KMS-11 (cell line): ENCODE measurements at regions not wholly inside any gene's neighbourhood (a gene's known extent, or its start where the extent isn't known, plus 50 kb on each side); places are given as distances from the start of the nearest gene placed in this dataset.

Source experiments
- H2AFZ ChIP-seq: fragments of 200-600 bp; sonication (generic); 2 replicates; pipeline ENCODE4 v1.6.1; 2016; ENCODE audit warnings: antibody characterized with exemption, mixed run types, low read depth
- H3K27ac ChIP-seq: fragments of 200-600 bp; sonication (generic); 2 replicates; pipeline ENCODE4 v1.6.1; 2016; ENCODE audit warnings: mild to moderate bottlenecking, mixed run types
- H3K27me3 ChIP-seq: fragments of 200-600 bp; sonication (generic); 2 replicates; pipeline ENCODE4 v1.6.1; 2017; ENCODE audit warnings: mild to moderate bottlenecking, low read depth, mixed run types, moderate library complexity; ENCODE audit not compliant: insufficient read depth
- H3K36me3 ChIP-seq: fragments of 200-600 bp; sonication (generic); 2 replicates; pipeline ENCODE4 v1.6.1; 2017; ENCODE audit warnings: mild to moderate bottlenecking, mixed run types; ENCODE audit not compliant: insufficient read depth
- H3K4me1 ChIP-seq: fragments of 200-600 bp; sonication (generic); 2 replicates; pipeline ENCODE4 v1.6.1; 2016; ENCODE audit warnings: mild to moderate bottlenecking, low read depth, mixed run types; ENCODE audit not compliant: poor library complexity, severe bottlenecking
- H3K4me2 ChIP-seq: fragments of 200-600 bp; sonication (generic); 2 replicates; pipeline ENCODE4 v1.7.0; 2016; ENCODE audit warnings: mild to moderate bottlenecking, mixed run types
- H3K4me3 ChIP-seq: fragments of 200-600 bp; sonication (generic); IDR thresholded peaks from 2 replicates; pipeline ENCODE4 v1.6.1; 2017; ENCODE audit warnings: low read depth, low read length, mixed read lengths; ENCODE audit not compliant: insufficient read depth
- H3K79me2 ChIP-seq: fragments of 200-600 bp; sonication (generic); 2 replicates; pipeline ENCODE4 v1.6.1; 2016; ENCODE audit warnings: low read depth, mixed run types; ENCODE audit not compliant: insufficient read depth
- H3K9ac ChIP-seq: fragments of 200-600 bp; sonication (generic); 2 replicates; pipeline ENCODE4 v1.6.1; 2016; ENCODE audit warnings: mild to moderate bottlenecking, mixed run types
- H4K20me1 ChIP-seq: fragments of 200-600 bp; sonication (generic); 2 replicates; pipeline ENCODE4 v1.6.1; 2016; ENCODE audit warnings: mild to moderate bottlenecking, mixed run types; ENCODE audit not compliant: insufficient read depth
- CTCF ChIP-seq: fragments of 200-600 bp; sonication (generic); conservative IDR thresholded peaks from 2 replicates; pipeline ENCODE4 v1.6.1; 2017; ENCODE audit warnings: low read depth, mild to moderate bottlenecking, antibody characterized with exemption, low read length, moderate library complexity, mixed read lengths

- H3K9ac ChIP-seq, result no peak overlapping the region
- no peak overlapping the region for H2AFZ ChIP-seq
These were observed 329.6 kb upstream of the NPVF start for GRCh38 chr7:25557930-25558329.

GRCh38 chr7:25558605-25559004 is 330.3 kb upstream of the NPVF start:
- no peak overlapping the region for H2AFZ ChIP-seq

More at GRCh38 chr7:25557930-25558329, 329.6 kb upstream of the NPVF start:
- Histone ChIP-seq H3K79me2 (no peaks in the 10 kb centered on the region), H4K20me1 (no peaks in the 10 kb centered on the region), H3K4me2 (no peak overlapping the region), H3K4me1 (no peaks in the 10 kb centered on the region), H3K36me3 (no peaks in the 10 kb centered on the region), H3K4me3 (no peak overlapping the region), H3K27ac (no peak overlapping the region), H3K27me3 (no peaks in the 10 kb centered on the region)
- no peak for TF ChIP-seq CTCF

DNA sequence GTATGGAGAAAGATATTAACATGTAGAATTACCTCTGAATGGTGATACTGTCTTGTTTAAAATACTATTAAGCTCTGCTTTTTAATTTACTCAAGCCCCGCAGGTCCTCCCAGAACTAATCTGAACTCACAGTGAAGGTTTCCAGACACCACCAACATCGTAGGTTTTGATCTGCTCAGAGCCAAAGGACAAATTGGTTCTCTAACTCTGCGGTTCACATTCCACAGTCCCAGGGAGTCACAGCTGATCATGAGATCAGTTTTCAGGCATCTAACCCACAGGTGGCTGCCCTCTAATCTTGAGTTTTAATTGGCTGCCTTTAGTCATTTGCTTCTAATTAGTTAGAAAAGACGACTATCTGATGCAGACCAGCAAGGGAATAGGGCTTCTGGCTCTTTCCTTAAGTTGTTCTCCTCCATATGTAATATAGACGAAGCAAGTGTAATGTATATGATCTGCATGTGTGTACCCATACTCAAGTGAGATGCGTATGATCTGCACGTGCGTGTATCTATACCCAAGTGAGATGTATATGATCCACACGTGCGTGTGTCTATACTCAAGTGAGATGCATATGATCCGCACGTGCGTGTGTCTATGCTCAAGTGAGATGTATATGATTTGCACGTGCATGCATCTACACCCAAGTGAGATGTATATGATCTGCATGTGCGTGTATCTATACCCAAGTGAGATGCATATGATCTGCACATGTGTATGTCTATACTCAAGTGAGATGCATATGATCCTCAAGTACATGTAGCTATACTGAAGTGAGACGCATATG is 331.5 kb upstream of the NPVF start:
- Histone ChIP-seq H3K79me2 (no peaks in the 10 kb centered on the region), H2AFZ (no peak overlapping the region), H3K27ac (no peak overlapping the region), H3K4me3 (no peak overlapping the region), H3K27me3 (no peaks in the 10 kb centered on the region), H3K9ac (no peak overlapping the region), H3K4me1 (no peaks in the 10 kb centered on the region), H3K4me2 (no peak overlapping the region), H4K20me1 (no peaks in the 10 kb centered on the region), H3K36me3 (no peaks in the 10 kb centered on the region)
- TF ChIP-seq CTCF, result no peak

More at GRCh38 chr7:25558605-25559004, 330.3 kb upstream of the NPVF start:
- H3K9ac ChIP-seq, result no peak overlapping the region
- H3K4me2 ChIP-seq, result no peak overlapping the region
- no peaks in the 10 kb centered on the region for H3K79me2 ChIP-seq
- TF ChIP-seq CTCF, result no peak
- no peaks in the 10 kb centered on the region for H3K4me1 ChIP-seq
- H3K36me3 ChIP-seq, result no peaks in the 10 kb centered on the region
- H3K27ac ChIP-seq, result no peak overlapping the region
- H3K4me3 ChIP-seq, result no peak overlapping the region
- H3K27me3 ChIP-seq, result no peaks in the 10 kb centered on the region
- no peaks in the 10 kb centered on the region for H4K20me1 ChIP-seq

DNA sequence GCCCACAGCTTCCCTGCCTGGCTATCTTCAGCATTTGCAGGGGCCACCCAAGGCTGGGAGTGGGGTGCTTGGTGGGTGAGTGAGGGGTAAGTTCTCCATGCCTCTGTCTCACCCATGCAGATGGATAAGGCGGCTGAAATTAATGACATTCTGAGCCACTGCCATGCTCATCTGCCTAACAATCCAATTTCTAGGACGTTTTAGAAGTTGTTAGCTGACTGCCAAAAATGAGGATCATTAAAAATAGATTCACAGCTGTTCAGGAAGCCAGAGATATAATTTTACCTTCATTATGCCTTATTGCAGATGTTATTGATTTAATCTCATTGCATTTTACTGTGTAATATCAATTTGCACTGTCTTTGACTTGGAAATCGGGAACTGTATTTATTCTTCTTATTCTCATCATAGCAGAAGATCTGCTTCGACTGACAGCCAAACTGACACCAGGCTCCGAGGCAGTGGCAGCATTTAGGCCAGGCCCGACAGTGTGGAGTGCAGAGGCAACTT is 334.4 kb upstream of the NPVF start:
- no peaks in the 10 kb centered on the region for H4K20me1 ChIP-seq
- no peaks in the 10 kb centered on the region for H3K79me2 ChIP-seq
- H3K4me1 ChIP-seq, result no peaks in the 10 kb centered on the region
- no peak overlapping the region for H2AFZ ChIP-seq
- H3K9ac ChIP-seq, result no peak overlapping the region
- H3K36me3 ChIP-seq, result no peaks in the 10 kb centered on the region
- TF ChIP-seq CTCF, result no peak
- no peak overlapping the region for H3K27ac ChIP-seq
- no peak overlapping the region for H3K4me2 ChIP-seq
- H3K27me3 ChIP-seq, result no peaks in the 10 kb centered on the region
- H3K4me3 ChIP-seq, result no peak overlapping the region
